ENCODE measurements at regions not wholly inside any gene's neighbourhood (a gene's known extent, or its start where the extent isn't known, plus 50 kb on each side); places are given as distances from the start of the nearest gene placed in this dataset.

DNA sequence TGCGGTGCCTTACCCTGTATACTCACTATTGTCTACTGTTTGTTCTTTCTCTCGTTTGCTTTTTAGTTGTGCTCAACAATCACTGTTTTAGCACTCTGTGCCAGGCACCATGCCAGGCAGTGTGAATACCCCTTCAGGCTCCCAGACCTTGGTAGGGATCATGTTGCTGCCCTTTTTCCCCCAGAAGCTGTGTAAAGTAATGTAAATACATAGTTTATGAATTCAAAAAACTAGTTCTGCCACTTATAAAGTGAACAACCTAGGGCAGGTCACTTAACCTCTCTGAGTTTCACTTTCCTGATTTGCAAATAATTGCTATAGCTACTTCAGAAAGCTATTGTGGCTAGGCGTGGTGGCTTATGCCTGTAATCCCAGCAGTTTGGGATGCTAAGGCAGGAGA is 81.0 kb upstream of the CTSC start:
- Mint-ChIP-seq H3K9me3 (no peaks in the 10 kb centered on the region), H3K4me1 (ENCODE audit: low read depth in 2 of 2) (peaks cover 46 to 67% of the 10 kb centered on the region in 2 donors), H3K36me3 (ENCODE audit: insufficient read depth) (no peaks in the 10 kb centered on the region), H3K27ac (no peak overlapping the region), H3K27me3 (no peaks in the 10 kb centered on the region), H3K4me3 (no peak overlapping the region)
- ATAC-seq (replicated peaks) (no peak), DNase-seq (no peak)

DNA sequence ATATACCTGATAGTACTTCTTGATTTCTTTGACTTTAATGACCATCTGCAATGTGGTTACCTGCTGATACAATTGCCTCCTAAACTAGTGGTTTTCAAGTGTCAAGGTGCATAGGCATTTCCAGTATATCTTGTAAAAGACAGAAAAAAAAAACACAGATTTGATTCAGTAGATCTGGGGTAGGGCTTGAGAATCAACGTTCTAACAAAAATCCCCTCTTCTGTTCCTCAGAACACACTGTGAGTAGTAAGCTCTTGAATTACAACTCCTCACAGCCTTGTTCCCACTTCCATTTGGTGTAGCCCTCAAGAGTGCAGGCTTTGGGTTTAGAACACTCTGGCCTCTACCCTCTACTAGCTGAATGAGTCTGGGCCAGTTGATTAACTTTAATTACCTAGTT is 78.0 kb upstream of the CTSC start:
- Mint-ChIP-seq H3K36me3 (ENCODE audit: insufficient read depth) (no peaks in the 10 kb centered on the region), H3K4me3 (peak overlapping the region; percentile 68), H3K27me3 (no peaks in the 10 kb centered on the region), H3K27ac (peak overlapping the region; percentile 11 to 65), H3K4me1 (ENCODE audit: low read depth in 2 of 2) (peaks cover 37 to 56% of the 10 kb centered on the region in 2 donors), H3K9me3 (no peaks in the 10 kb centered on the region)
- DNase-seq: no peak
- peak; percentile 12 for ATAC-seq (replicated peaks)

DNA sequence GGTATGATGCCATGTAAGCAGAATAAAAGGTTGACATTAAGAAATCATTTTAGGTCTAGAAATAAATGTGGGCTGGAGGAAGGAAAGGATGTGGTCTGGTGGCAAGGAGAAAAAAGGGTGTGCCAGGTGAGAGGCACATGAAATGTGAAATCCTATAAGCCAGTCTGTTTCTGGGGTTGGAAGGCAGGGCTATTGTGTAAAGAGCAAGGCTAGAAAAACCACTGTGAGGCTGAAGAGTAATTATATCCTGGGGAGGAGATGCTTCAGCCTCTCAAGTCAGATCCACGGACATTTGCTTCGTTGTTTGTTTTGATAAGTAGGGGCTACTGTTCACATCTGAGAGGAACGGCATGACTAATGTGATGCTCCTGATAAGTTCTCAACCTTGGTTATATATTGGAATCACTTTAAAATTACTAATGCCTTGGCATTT is 77.5 kb upstream of the CTSC start:
- peak overlapping the region; percentile 68 for H3K4me3 Mint-ChIP-seq
- ATAC-seq (replicated peaks) (peak; percentile 85), DNase-seq (peak; percentile 10 to 30 (median 15))
- peaks cover 32 to 52% of the 10 kb centered on the region in 2 donors for H3K4me1 Mint-ChIP-seq (ENCODE audit: low read depth in 2 of 2)
- H3K36me3 Mint-ChIP-seq (ENCODE audit: insufficient read depth): no peaks in the 10 kb centered on the region
- H3K9me3 Mint-ChIP-seq: no peaks in the 10 kb centered on the region
- H3K27ac Mint-ChIP-seq: peak overlapping the region; percentile 11 to 65
- H3K27me3 Mint-ChIP-seq: no peaks in the 10 kb centered on the region

DNA sequence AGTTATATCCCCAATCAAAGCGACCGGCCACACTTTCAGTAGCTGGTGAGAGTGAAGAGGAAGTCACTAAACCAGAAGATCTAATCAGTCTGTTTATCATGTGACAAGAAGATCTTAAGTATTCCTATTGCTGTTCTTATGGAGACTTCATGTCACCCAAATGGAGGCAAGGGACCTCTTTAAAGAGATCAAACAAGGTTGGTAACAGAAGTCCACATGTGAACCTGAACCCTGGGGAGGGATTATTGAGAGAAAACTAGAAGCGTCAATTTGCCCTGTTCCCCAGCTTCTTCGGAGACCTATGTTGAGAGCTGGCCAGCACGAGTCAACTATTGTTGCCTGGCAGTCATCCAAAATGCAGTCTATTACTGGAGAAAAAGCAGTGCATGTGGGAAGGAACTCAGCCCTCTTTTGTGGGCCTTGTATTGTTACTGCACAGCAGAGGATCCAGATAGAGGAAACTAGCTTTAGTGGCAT is 76.9 kb upstream of the CTSC start:
- DNase-seq (peak; percentile 17 to 20 (median 17)), ATAC-seq (replicated peaks) (peak; percentile 63)
- peak overlapping the region; percentile 11 to 65 for H3K27ac Mint-ChIP-seq
- H3K36me3 Mint-ChIP-seq (ENCODE audit: insufficient read depth): no peaks in the 10 kb centered on the region
- no peaks in the 10 kb centered on the region for H3K9me3 Mint-ChIP-seq
- peak overlapping the region; percentile 68 for H3K4me3 Mint-ChIP-seq
- no peaks in the 10 kb centered on the region for H3K27me3 Mint-ChIP-seq
- peaks cover 27 to 46% of the 10 kb centered on the region in 2 donors for H3K4me1 Mint-ChIP-seq (ENCODE audit: low read depth in 2 of 2)

GRCh38 chr11:88411265-88411664 is 73.7 kb upstream of the CTSC start:
- DNase-seq (no peak), ATAC-seq (replicated peaks) (no peak)
- H3K4me3 Mint-ChIP-seq: no peak overlapping the region
- H3K27me3 Mint-ChIP-seq: no peaks in the 10 kb centered on the region
- peaks cover 25 to 37% of the 10 kb centered on the region in 2 donors for H3K4me1 Mint-ChIP-seq (ENCODE audit: low read depth in 2 of 2)
- H3K27ac Mint-ChIP-seq: no peak overlapping the region
- H3K9me3 Mint-ChIP-seq: no peaks in the 10 kb centered on the region
- no peaks in the 10 kb centered on the region for H3K36me3 Mint-ChIP-seq (ENCODE audit: insufficient read depth)

- Mint-ChIP-seq H3K27me3 (no peaks in the 10 kb centered on the region), H3K4me3 (no peak overlapping the region), H3K27ac (no peak overlapping the region), H3K36me3 (ENCODE audit: insufficient read depth) (no peaks in the 10 kb centered on the region), H3K4me1 (ENCODE audit: low read depth in 2 of 2) (peaks cover 21 to 32% of the 10 kb centered on the region in 2 donors), H3K9me3 (no peaks in the 10 kb centered on the region)
- no peak for DNase-seq
- ATAC-seq (replicated peaks): no peak
These were observed 73.1 kb upstream of the CTSC start for GRCh38 chr11:88410656-88411055.

DNA sequence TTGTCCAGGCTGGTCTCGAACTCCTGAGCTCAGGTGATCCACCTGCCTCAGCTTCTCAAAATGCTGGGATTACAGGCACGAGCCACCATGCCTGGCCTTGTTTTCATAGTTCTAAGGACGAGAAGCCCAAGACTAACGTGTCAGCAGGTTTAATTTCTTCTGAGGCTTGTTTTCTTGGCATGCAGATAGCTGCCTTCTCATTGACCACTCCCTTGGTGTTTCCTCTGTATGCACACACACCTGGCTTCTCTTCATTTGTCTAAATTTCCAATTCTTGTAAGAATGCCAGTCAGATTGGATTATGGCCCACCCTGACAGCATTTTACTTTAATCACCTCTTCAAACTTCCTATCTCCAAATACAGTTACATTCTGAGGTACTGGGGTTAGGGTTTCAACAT is 72.5 kb upstream of the CTSC start:
- DNase-seq: no peak
- Mint-ChIP-seq H3K36me3 (ENCODE audit: insufficient read depth) (no peaks in the 10 kb centered on the region), H3K27me3 (no peaks in the 10 kb centered on the region), H3K4me3 (no peak overlapping the region), H3K27ac (no peak overlapping the region), H3K4me1 (ENCODE audit: low read depth in 2 of 2) (peaks cover 17 to 29% of the 10 kb centered on the region in 2 donors), H3K9me3 (no peaks in the 10 kb centered on the region)
- ATAC-seq (replicated peaks): no peak

- H3K9me3 Mint-ChIP-seq: no peaks in the 10 kb centered on the region
- ATAC-seq (replicated peaks): no peak
- H3K36me3 Mint-ChIP-seq (ENCODE audit: insufficient read depth): no peaks in the 10 kb centered on the region
- H3K27me3 Mint-ChIP-seq: no peaks in the 10 kb centered on the region
- peaks cover 5 to 17% of the 10 kb centered on the region in 2 donors for H3K4me1 Mint-ChIP-seq (ENCODE audit: low read depth in 2 of 2)
- H3K27ac Mint-ChIP-seq: no peak overlapping the region
- no peak overlapping the region for H3K4me3 Mint-ChIP-seq
- no peak for DNase-seq
These were observed 69.3 kb upstream of the CTSC start for GRCh38 chr11:88406876-88407275.

DNA sequence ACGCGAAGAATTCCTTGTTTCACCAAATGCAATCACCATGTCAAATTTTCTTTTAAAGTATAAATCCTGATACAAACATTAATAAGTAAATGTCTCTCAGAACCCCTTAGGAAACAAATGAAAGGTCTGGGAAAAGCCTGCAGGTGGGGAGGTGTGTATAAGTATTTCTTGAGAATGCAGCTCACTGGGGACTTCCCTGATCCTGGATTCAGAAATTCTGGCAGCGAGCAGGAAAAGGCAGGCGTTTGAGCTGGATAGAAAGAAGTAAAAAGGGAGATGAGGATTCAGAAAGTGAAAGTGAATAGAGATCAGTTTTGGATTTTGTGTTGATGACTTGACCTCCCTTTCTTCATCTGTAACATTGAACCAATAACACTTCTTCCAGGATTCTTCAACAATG is 68.3 kb upstream of the CTSC start:
- Mint-ChIP-seq H3K36me3 (ENCODE audit: insufficient read depth) (no peaks in the 10 kb centered on the region), H3K4me3 (no peak overlapping the region), H3K9me3 (no peaks in the 10 kb centered on the region), H3K4me1 (ENCODE audit: low read depth in 2 of 2) (peaks cover 5 to 17% of the 10 kb centered on the region in 2 donors), H3K27me3 (no peaks in the 10 kb centered on the region), H3K27ac (peak overlapping the region in 1 of 2 donors; percentile 13)
- ATAC-seq (replicated peaks) (no peak), DNase-seq (no peak)

- ATAC-seq (replicated peaks) (no peak), DNase-seq (no peak)
- no peaks in the 10 kb centered on the region for H3K27me3 Mint-ChIP-seq
- H3K4me1 Mint-ChIP-seq (ENCODE audit: low read depth in 2 of 2): peaks cover 5 to 17% of the 10 kb centered on the region in 2 donors
- H3K36me3 Mint-ChIP-seq (ENCODE audit: insufficient read depth): no peaks in the 10 kb centered on the region
- H3K27ac Mint-ChIP-seq: peak overlapping the region in 1 of 2 donors; percentile 13
- H3K4me3 Mint-ChIP-seq: no peak overlapping the region
- H3K9me3 Mint-ChIP-seq: no peaks in the 10 kb centered on the region
These were observed 67.6 kb upstream of the CTSC start for GRCh38 chr11:88404932-88405710.

DNA sequence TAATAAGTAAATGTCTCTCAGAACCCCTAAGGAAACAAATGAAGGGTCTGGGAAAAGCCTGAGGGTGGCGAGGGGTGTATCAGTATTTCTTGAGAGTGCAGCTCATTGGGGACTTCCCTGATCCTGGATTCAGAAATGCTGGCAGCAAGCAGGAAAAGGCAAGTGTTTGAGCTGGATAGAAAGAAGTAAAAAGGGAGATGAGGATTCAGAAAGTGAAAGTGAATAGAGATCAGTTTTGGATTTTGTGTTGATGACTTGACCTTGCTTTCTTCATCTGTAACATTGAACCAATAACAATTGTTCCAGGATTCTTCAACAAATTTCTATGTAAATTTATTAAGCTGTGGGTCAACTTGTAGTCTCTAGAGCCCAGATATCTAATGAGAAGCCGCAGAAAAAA is 66.9 kb upstream of the CTSC start:
- Mint-ChIP-seq H3K36me3 (ENCODE audit: insufficient read depth) (no peaks in the 10 kb centered on the region), H3K4me3 (peak overlapping the region in 1 of 2 donors; percentile 1), H3K4me1 (ENCODE audit: low read depth in 2 of 2) (peaks cover 5 to 17% of the 10 kb centered on the region in 2 donors), H3K27ac (peak overlapping the region; percentile 13 to 15), H3K9me3 (no peaks in the 10 kb centered on the region), H3K27me3 (no peaks in the 10 kb centered on the region)
- DNase-seq (no peak), ATAC-seq (replicated peaks) (no peak)

- Mint-ChIP-seq H3K27ac (no peak overlapping the region), H3K4me1 (ENCODE audit: low read depth in 2 of 2) (peaks cover 5 to 17% of the 10 kb centered on the region in 2 donors), H3K36me3 (ENCODE audit: insufficient read depth) (no peaks in the 10 kb centered on the region), H3K4me3 (no peak overlapping the region), H3K9me3 (no peaks in the 10 kb centered on the region), H3K27me3 (no peaks in the 10 kb centered on the region)
- DNase-seq: no peak
- no peak for ATAC-seq (replicated peaks)
These were observed 65.2 kb upstream of the CTSC start for GRCh38 chr11:88402784-88403183.

GRCh38 chr11:88402192-88402715 is 64.7 kb upstream of the CTSC start:
- Mint-ChIP-seq H3K4me1 (ENCODE audit: low read depth in 2 of 2) (peaks cover 5 to 17% of the 10 kb centered on the region in 2 donors), H3K27me3 (no peaks in the 10 kb centered on the region), H3K4me3 (no peak overlapping the region), H3K9me3 (no peaks in the 10 kb centered on the region), H3K27ac (no peak overlapping the region), H3K36me3 (ENCODE audit: insufficient read depth) (no peaks in the 10 kb centered on the region)
- DNase-seq: no peak
- ATAC-seq (replicated peaks): no peak
